Activated CD4-positive, alpha-beta T cell treated with anti-CD3 and anti-CD28 coated beads, Interleukin-2, Interleukin-6, amounts not matched to agents 100 ng/mL and 50 ng/mL, durations not matched to agents 16 hours and 8 hours (primary cell): ENCODE measurements at regions not wholly inside any gene's neighbourhood (a gene's known extent, or its start where the extent isn't known, plus 50 kb on each side); places are given as distances from the start of the nearest gene placed in this dataset.

Source experiments
- DNase-seq: peaks from one replicate; pipeline ENCODE4 v3.0.0-alpha.2; 2020

- no peak for DNase-seq
These were observed 340.2 kb downstream of the DRD1 start for GRCh38 chr5:175103746-175104145.

DNA sequence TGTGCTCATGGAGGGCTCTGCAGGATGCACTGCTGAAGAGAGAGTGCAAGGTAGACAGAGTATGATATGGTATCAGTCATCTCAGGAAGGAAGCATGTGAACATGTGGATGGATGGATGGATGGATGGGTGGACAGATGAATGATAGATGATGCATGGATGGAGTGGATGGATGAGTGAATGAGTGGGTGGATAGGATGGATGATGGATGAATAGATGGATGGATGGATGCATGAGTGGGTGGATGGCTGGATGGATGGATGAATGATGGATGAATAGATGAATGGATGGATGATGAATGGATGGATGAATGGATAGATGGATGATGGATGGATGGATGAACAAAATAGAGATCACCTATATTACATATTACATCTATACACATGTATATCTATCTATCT is 341.3 kb downstream of the DRD1 start:
- no peak for DNase-seq

- DNase-seq = no peak
These were observed 345.7 kb downstream of the DRD1 start for GRCh38 chr5:175098301-175098700.

DNA sequence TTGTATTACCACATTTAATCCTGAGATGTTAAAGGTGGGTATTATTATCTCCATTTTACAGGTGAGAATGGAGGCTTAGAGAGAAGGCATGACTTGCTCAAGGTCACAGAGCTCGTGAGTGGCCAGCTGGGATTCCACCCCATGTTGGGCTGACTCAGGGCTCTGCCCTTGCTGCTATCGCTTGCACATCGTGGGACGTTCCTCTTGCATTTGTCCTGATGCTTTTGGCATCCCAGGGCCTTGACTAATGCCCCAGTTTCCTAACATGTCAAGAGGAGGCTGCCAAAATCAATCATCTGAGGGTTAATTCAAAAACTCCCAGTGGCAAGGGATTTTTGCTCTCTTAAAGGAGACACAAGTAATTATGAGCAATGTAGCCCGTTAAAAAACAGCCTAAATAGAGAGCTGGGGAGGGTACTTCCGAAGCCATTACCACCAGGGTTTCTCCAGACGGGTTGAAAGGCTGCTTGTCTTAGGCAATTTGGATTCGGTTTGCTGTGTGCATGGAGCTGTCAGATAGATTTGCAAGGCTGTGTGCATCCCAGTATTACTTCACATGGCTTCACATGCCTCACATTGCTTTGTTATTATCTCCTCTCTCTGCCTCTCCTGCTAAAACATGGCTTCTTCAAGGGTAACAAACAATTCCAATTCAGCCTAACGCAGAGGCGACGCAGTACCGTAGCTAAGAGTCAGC is 347.4 kb downstream of the DRD1 start:
- no peak for DNase-seq

DNA sequence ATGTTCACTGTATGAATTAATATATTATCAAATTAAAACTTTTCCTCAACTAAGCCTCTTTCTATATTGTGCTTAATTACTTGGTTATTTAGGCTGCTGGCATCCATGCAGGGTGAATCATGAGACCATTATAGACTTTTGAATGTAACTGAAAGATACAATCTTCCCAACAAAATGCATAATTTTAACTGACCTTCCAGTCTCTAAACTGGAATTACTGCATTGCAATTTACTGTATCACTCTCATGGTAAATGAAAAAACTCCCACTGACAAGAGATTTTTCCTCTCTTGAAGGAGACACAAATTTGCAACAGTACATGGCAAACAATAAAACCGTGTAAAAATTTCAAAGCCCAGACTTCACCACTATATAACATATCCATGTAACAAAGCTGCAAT is 349.5 kb downstream of the DRD1 start:
- DNase-seq = no peak

DNA sequence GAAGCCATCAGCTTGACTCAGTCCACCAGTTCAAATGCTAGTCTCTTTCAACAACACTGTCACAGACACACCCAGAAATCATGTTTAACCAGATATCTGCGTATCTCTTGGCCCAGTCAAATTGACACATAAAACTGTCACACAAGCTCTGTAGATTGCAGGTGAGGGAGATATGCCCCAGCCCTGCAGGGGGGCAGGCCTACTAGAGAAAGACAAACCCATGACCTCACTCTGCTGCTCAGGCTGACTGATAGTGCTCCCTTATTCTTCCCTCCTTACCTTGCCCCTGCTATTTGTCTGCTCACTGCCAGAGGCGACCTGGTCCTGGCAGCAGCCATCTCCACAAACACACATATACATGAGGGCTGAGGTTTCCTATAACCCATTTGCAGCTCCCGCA is 351.3 kb downstream of the DRD1 start:
- no peak for DNase-seq

DNA sequence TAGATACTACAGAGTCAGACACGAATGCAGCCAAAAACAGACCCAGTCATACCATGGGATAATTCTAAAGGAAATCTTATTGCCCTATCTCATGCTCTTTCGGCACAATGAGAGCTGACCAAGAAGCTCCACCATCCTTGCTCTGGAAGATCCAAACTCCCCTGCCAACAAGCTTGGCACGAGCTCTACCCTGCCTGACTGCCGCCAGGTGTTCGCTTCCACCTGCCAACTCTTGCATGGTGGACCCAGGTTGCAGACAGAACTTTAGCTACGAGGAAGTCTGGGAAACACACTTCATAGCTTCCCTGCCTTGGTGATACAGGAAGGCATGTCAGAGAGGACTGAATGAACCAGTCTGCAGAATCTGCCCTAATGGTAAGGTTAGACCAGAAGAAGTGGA is 355.0 kb downstream of the DRD1 start:
- DNase-seq = no peak

DNA sequence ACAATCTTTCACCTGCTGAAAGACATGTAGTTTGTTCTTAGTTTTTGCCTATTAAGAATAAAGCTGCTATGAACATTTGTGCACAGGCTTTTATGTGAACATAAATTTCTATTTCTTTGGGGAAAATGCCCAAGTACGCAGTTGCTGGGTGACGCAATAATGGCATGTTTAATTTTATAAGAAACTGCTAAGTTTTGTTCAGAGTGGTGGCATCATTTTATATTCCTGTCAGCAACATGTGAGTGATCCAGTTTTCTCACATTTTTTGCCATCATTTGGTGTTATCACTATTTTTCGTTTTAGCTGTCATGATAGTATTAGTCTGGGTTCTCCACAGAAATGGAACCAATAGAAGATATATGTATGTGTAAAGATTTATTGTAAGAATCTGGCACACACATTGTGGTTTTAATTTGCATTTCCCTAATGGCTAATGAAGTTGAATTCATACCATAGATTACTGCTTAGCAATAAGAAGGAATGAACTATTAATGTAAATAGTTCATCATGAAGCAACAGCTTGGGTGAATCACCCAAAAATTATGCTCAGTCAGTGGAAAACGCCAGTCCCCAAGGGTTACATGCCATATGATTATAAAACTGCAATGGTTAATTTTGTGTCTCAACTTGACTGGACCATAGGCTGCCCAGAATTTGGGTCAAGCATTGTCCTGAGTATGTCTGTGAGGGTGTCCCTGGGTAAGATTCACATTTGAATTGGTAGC is 358.6 kb downstream of the MSX2 start:
- no peak for DNase-seq

GRCh38 chr5:175082346-175082745 is 358.0 kb downstream of the MSX2 start:
- no peak for DNase-seq

DNA sequence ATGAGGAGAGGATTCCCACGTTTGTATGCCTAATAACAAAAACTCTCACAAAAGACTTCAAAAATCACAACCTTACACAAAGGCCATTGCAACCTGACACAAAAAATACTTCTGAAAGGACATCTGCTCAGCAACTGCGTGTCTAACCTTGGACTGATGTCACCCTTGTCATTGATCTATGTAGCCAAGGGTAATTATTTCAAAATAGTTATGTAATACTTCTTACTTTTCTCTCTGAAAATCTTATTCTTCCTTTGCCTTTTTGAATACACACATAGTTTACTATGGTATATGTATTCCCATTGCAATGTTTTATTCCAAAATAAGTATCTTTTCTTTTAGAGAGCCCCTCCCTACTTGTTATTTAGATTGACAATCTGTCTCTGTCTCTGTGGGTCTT is 355.3 kb downstream of the MSX2 start:
- DNase-seq = no peak

GRCh38 chr5:175070283-175070682 is 345.9 kb downstream of the MSX2 start:
- no peak for DNase-seq

- no peak for DNase-seq
These were observed 335.9 kb downstream of the MSX2 start for GRCh38 chr5:175060257-175060656.

- peak; percentile 31 for DNase-seq
These were observed 335.4 kb downstream of the MSX2 start for GRCh38 chr5:175059687-175060211.

GRCh38 chr5:175056831-175057230 is 332.4 kb downstream of the MSX2 start:
- no peak for DNase-seq

DNA sequence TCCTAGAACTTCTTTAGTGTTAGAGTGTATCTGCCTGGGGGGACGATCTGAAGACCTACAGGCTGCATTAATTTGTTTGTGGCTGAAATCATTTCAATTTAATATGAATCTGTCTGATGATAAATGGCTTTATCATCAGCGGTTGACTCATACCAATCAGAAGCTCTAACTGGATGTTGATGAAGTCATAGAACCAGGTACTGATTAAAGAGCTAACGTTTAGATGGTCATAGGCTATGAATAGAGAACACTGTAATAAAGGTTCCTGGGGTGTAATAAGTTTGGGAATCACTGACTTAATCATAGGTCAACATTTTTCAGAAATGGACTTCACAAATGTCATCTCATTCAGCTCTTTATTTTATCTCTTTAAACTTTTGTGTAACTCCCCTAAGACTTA is 329.9 kb downstream of the MSX2 start:
- DNase-seq = no peak

- no peak for DNase-seq
These were observed 328.0 kb downstream of the MSX2 start for GRCh38 chr5:175052351-175052750.

GRCh38 chr5:175047048-175047447 is 322.7 kb downstream of the MSX2 start:
- no peak for DNase-seq

DNA sequence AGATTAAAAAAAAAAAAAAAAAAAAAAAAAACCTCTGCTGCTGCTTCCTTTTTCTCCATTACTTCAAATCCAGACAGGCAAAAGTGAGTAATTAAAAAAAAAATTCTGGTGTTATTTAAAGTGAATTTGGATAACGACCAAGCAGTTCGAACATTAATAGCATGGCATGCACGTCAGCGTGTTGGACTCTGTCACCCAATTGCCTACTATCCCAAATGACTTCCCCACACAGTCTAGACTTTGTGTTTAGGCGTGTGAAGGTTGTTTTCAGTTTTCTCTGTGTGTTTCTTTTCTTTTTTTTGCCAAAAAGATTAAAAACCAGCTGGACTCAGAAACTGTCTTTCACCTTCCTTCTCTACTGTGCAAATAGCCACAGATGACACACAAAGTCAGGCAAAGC is 321.4 kb downstream of the MSX2 start:
- DNase-seq = no peak

DNA sequence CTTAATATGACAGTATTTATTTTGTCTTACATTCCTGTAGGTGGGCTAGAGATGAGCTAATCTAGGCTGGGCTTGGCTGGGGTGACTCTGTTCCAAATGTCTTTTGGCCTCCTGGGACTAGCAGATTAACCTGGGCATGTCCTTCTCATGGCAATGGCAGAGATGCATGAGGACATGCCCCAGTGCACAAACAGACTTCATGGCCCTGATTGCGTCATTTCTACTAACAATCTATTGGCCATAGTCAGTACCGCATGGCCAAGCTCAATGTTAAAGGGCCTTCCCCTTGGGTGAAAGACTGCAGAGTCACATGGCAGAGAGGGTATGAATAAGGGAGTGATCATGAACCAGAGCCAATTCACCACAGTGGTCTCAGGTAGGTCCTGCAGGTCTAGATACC is 313.4 kb downstream of the MSX2 start:
- DNase-seq = no peak

- no peak for DNase-seq
These were observed 311.6 kb downstream of the MSX2 start for GRCh38 chr5:175035882-175036533.

- DNase-seq = no peak
These were observed 310.5 kb downstream of the MSX2 start for GRCh38 chr5:175034924-175035323.

DNA sequence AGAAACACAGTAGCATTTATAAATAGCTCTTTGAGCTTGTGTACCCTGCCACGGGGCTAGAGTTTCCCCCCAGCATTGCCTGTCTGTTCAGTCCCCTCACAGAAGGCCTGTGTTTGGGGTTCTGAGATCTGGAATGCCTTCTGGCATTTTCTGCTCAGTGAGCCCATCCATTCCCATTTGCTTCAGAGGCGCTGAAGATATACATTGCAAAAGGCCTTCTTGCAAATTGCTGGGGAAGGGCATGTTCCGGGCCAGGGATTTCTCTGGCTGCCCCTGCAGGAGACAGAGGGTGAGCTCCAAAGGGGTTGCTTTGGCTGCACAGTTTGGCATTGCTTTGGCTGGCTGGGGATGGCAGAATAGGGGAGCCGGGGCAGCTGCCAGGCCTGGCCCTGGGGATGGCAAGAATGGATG is 308.4 kb downstream of the MSX2 start:
- DNase-seq = no peak

DNA sequence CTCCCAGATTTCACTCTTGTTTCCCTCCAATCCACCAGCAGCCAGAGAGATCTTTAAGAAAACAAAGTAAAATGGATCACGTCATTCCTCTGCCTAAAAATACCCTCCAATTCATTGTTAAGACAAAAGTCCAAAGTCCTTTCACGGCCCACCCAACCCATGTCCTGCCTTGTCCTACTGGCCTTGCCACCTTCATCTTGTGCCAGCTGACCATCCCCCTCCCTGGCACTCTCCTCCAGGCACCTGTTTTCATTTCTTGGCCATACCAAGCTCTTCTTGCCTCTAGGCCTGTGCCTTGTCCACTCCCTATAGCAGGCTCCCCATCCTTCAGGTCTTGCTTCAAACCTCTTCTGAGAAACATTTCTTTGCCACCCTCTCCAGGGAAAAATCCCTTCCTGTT is 307.6 kb downstream of the MSX2 start:
- no peak for DNase-seq

GRCh38 chr5:175027390-175027789 is 303.0 kb downstream of the MSX2 start:
- DNase-seq = no peak
